ENCODE measurements at regions not wholly inside any gene's neighbourhood (a gene's known extent, or its start where the extent isn't known, plus 50 kb on each side); places are given as distances from the start of the nearest gene placed in this dataset.

DNA sequence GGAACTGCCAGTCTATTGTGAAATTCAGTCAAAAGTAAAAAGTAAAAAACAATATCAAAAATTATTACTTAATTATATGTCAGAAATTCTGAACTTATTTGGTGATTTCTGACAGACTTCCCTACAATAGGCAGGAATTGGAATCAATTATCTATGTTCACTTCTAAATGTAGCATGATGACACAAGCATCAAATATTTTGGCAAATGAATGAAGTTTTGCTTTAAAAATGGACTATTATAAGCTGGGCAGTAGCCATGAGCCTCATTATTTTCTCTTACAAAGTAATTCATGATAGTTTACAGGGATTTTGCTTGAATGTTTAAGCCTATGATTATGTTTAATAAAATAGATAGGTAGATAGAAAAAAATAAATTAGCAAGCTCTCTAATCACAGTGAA is 582.6 kb downstream of the SLITRK6 start:
- POLR2A ChIA-PET, result interaction anchor here (0.9 kb wide), 1 partner anchor 15 kb away, joined by 3 read pairs; no protein-coding TSS in a partner anchor
- Histone ChIP-seq H3K4me1 (ENCODE audit: insufficient read depth, low read length, poor library complexity, severe bottlenecking) (no peaks in the 10 kb centered on the region), H4K20me1 (ENCODE audit: insufficient read depth, low read length) (no peaks in the 10 kb centered on the region), H3K4me3 (ENCODE audit: low read depth, low read length, poor library complexity, severe bottlenecking) (no peak overlapping the region), H3K27ac (ENCODE audit: low read depth, low read length, poor library complexity, severe bottlenecking) (no peak overlapping the region), H3K4me2 (ENCODE audit: low read length) (no peak overlapping the region), H3K9me3 (ENCODE audit: low read length) (no peaks in the 10 kb centered on the region), H3K9me2 (ENCODE audit: insufficient read depth, low read length) (no peaks in the 10 kb centered on the region), H2AFZ (ENCODE audit: low read length) (no peak overlapping the region), H3K79me2 (ENCODE audit: insufficient read depth, low read depth, low read length) (no peaks in the 10 kb centered on the region), H3K36me3 (ENCODE audit: insufficient read depth, low read length) (no peaks in the 10 kb centered on the region)
- no peak for DNase-seq (ENCODE audit: low spot score)
- CTCF ChIA-PET (ENCODE audit: unreplicated experiment), result no interaction called here
- no peak for TF ChIP-seq EZH2phosphoT487 (IDR thresholded peaks at IDR 0.05; ENCODE audit: borderline replicate concordance, low read depth, low read length)
- TF ChIP-seq CTCF (conservative IDR thresholded peaks at IDR 0.05; ENCODE audit: low read length), result no peak
- BruUV-seq (replicated peaks), result no TSS peak
- intact Hi-C loops (cut with micrococcal nuclease; ENCODE audit: unreplicated experiment), result no loop called here

- POLR2A ChIA-PET, result interaction anchor here (0.6 to 0.9 kb wide), 2 partner anchors 16 to 221 kb away, joined by 3 read pairs; no protein-coding TSS in a partner anchor
- H3K4me3 ChIP-seq (ENCODE audit: low read depth, low read length, poor library complexity, severe bottlenecking), result no peak overlapping the region
- no peaks in the 10 kb centered on the region for H4K20me1 ChIP-seq (ENCODE audit: insufficient read depth, low read length)
- H3K27ac ChIP-seq (ENCODE audit: low read depth, low read length, poor library complexity, severe bottlenecking), result no peak overlapping the region
- H3K36me3 ChIP-seq (ENCODE audit: insufficient read depth, low read length), result no peaks in the 10 kb centered on the region
- H3K9me3 ChIP-seq (ENCODE audit: low read length), result 0 out of 2 replicates have a peak, but pooled peaks cover 9% of the 10 kb centered on the region
- no peaks in the 10 kb centered on the region for H3K4me1 ChIP-seq (ENCODE audit: insufficient read depth, low read length, poor library complexity, severe bottlenecking)
- DNase-seq (ENCODE audit: low spot score), result no peak
- no peaks in the 10 kb centered on the region for H3K9me2 ChIP-seq (ENCODE audit: insufficient read depth, low read length)
- no peak for TF ChIP-seq EZH2phosphoT487 (IDR thresholded peaks at IDR 0.05; ENCODE audit: borderline replicate concordance, low read depth, low read length)
- TF ChIP-seq CTCF (conservative IDR thresholded peaks at IDR 0.05; ENCODE audit: low read length), result no peak
- intact Hi-C loops (cut with micrococcal nuclease; ENCODE audit: unreplicated experiment), result no loop called here
- CTCF ChIA-PET (ENCODE audit: unreplicated experiment), result no interaction called here
- H3K79me2 ChIP-seq (ENCODE audit: insufficient read depth, low read depth, low read length), result no peaks in the 10 kb centered on the region
- no peak overlapping the region for H3K4me2 ChIP-seq (ENCODE audit: low read length)
- BruUV-seq (replicated peaks), result no TSS peak
- no peak overlapping the region for H2AFZ ChIP-seq (ENCODE audit: low read length)
Observed at GRCh38 chr13:85212692-85213091, 586.5 kb downstream of the SLITRK6 start.

- Histone ChIP-seq H4K20me1 (ENCODE audit: insufficient read depth, low read length) (no peaks in the 10 kb centered on the region), H3K36me3 (ENCODE audit: insufficient read depth, low read length) (no peaks in the 10 kb centered on the region), H3K79me2 (ENCODE audit: insufficient read depth, low read depth, low read length) (no peaks in the 10 kb centered on the region), H3K27ac (ENCODE audit: low read depth, low read length, poor library complexity, severe bottlenecking) (no peak overlapping the region), H3K9me2 (ENCODE audit: insufficient read depth, low read length) (no peaks in the 10 kb centered on the region), H3K4me2 (ENCODE audit: low read length) (no peak overlapping the region), H2AFZ (ENCODE audit: low read length) (no peak overlapping the region), H3K4me3 (ENCODE audit: low read depth, low read length, poor library complexity, severe bottlenecking) (no peak overlapping the region), H3K4me1 (ENCODE audit: insufficient read depth, low read length, poor library complexity, severe bottlenecking) (no peaks in the 10 kb centered on the region), H3K9me3 (ENCODE audit: low read length) (0 out of 2 replicates have a peak, but pooled peaks cover 17% of the 10 kb centered on the region)
- ChIA-PET POLR2A (interaction anchor here (0.6 kb wide), 1 partner anchor 176 kb away, joined by 3 read pairs; no protein-coding TSS in a partner anchor), CTCF (ENCODE audit: unreplicated experiment) (no interaction called here)
- TF ChIP-seq CTCF (conservative IDR thresholded peaks at IDR 0.05; ENCODE audit: low read length) (no peak), EZH2phosphoT487 (IDR thresholded peaks at IDR 0.05; ENCODE audit: borderline replicate concordance, low read depth, low read length) (no peak)
- intact Hi-C loops (cut with micrococcal nuclease; ENCODE audit: unreplicated experiment), result no loop called here
- no peak for DNase-seq (ENCODE audit: low spot score)
- BruUV-seq (replicated peaks), result no TSS peak
Observed at GRCh38 chr13:85204668-85205344, 594.4 kb downstream of the SLITRK6 start.
